ENCODE measurements at regions not wholly inside any gene's neighbourhood (a gene's known extent, or its start where the extent isn't known, plus 50 kb on each side); places are given as distances from the start of the nearest gene placed in this dataset.

GRCh38 chr13:36582977-36583376, 90.8 kb upstream of the SERTM1 start (continued):
- TF ChIP-seq CTCF (IDR thresholded peaks at IDR 0.05) (no peak), ZSCAN18 (CRISPR knock-in tag; IDR thresholded peaks at IDR 0.05) (no peak), ZNF671 (CRISPR knock-in tag; IDR thresholded peaks at IDR 0.05) (no peak), OVOL2 (CRISPR knock-in tag; IDR thresholded peaks at IDR 0.05; ENCODE audit: borderline replicate concordance) (no peak), ZNF138 (CRISPR knock-in tag; conservative IDR thresholded peaks at IDR 0.05) (no peak), USF2 (CRISPR knock-in tag; IDR thresholded peaks at IDR 0.05) (no peak)

- ChIA-PET CTCF (no interaction called here), POLR2A (no interaction called here)
- no peaks in the 10 kb centered on the region for H3K4me1 Mint-ChIP-seq
- no peak overlapping the region for H3K27ac Mint-ChIP-seq
- H3K27me3 Mint-ChIP-seq (ENCODE audit: low read depth), result no peaks in the 10 kb centered on the region
- DNase-seq (ENCODE audit: low spot score), result no peak
- 0 out of 2 replicates have a peak, but pooled peaks have one; percentile 36 for ATAC-seq
- peaks cover 14% of the 10 kb centered on the region; the same call in 1 of the 2 replicates for H3K9me3 Mint-ChIP-seq
- no peak overlapping the region for H3K4me3 Mint-ChIP-seq
- no peaks in the 10 kb centered on the region for H3K36me3 Mint-ChIP-seq
- TF ChIP-seq SMAD3 (CRISPR knock-in tag; IDR thresholded peaks at IDR 0.05; ENCODE audit: borderline replicate concordance), result no peak
- TF ChIP-seq ZNF532 (CRISPR knock-in tag; IDR thresholded peaks at IDR 0.05; ENCODE audit: borderline replicate concordance), result no peak
- TF ChIP-seq TP53 (CRISPR knock-in tag; IDR thresholded peaks at IDR 0.05), result no peak
- TF ChIP-seq TEAD1 (CRISPR knock-in tag; IDR thresholded peaks at IDR 0.05), result no peak
- TF ChIP-seq HMGA2 (CRISPR knock-in tag; IDR thresholded peaks at IDR 0.05), result no peak
- TF ChIP-seq STAT6 (CRISPR knock-in tag; conservative IDR thresholded peaks at IDR 0.05; ENCODE audit: low read depth), result no peak
- no peak for TF ChIP-seq FOXP4 (CRISPR knock-in tag; IDR thresholded peaks at IDR 0.05)
- no peak for TF ChIP-seq PRRX2 (CRISPR knock-in tag; IDR thresholded peaks at IDR 0.05)
- no peak for TF ChIP-seq IRF2 (CRISPR knock-in tag; IDR thresholded peaks at IDR 0.05; ENCODE audit: borderline replicate concordance, low read depth)
- TF ChIP-seq ZNF425 (CRISPR knock-in tag; conservative IDR thresholded peaks at IDR 0.05), result no peak
- TF ChIP-seq AR (CRISPR knock-in tag; IDR thresholded peaks at IDR 0.05), result no peak
- TF ChIP-seq ZNF121 (CRISPR knock-in tag; IDR thresholded peaks at IDR 0.05), result no peak
Observed at GRCh38 chr13:36599641-36600040, 74.2 kb upstream of the SERTM1 start.

Data from WTC11 (cell line).